Chondrocyte (in vitro differentiated cells): ENCODE measurements at regions not wholly inside any gene's neighbourhood (a gene's known extent, or its start where the extent isn't known, plus 50 kb on each side); places are given as distances from the start of the nearest gene placed in this dataset.

Source experiments
- DNase-seq: peaks from one replicate; pipeline ENCODE4 v3.0.0; 2021; ENCODE audit warnings: mixed read lengths, low spot score
- H3K27ac Mint-ChIP-seq: one replicate; pipeline ENCODE4 v1.8.0; 2021; ENCODE audit warnings: mild to moderate bottlenecking, moderate library complexity, mixed read lengths; ENCODE audit not compliant: unreplicated experiment
- H3K27me3 Mint-ChIP-seq: 2 replicates; pipeline ENCODE4 v1.8.0; 2021; ENCODE audit warnings: low read depth, mixed read lengths
- H3K36me3 Mint-ChIP-seq: 2 replicates; pipeline ENCODE4 v1.8.0; 2021; ENCODE audit warnings: low read depth, mixed read lengths
- H3K4me1 Mint-ChIP-seq: 2 replicates; pipeline ENCODE4 v1.8.0; 2021; ENCODE audit warnings: low read depth, mild to moderate bottlenecking, mixed read lengths
- H3K4me3 Mint-ChIP-seq: one replicate; pipeline ENCODE4 v1.8.0; 2021; ENCODE audit warnings: mild to moderate bottlenecking, moderate library complexity, mixed read lengths; ENCODE audit not compliant: unreplicated experiment
- H3K9me3 Mint-ChIP-seq: 2 replicates; pipeline ENCODE4 v1.8.0; 2021; ENCODE audit warnings: low read depth, mixed read lengths
- TF ChIP-seq, protein P1 (sequence below): fragments of 200-600 bp; sonication (generic); IDR thresholded peaks from 2 replicates; pipeline ENCODE4 v1.5.0; 2021; ENCODE audit warnings: antibody characterized with exemption, mild to moderate bottlenecking, moderate library complexity

DNA sequence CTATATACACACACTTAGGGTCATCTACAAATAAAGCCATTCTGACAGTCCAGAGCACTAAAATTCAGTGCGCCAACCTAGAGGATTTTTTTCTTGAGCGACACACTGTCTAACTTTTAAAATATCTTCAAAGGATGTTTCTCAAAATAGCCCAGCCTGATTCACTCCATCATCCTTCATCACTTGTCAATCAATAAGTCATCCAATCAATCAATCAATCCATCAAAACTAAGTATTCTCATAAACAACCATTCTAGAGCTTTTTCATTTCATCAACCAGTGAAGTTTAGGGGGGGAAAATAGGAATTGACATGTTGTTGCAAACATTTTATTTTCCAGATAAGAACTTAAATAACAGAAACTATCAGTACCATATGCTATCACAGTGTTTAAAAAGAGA lies 183.2 kb downstream of the HDGFL1 start:
- Mint-ChIP-seq H3K4me3 (no peak overlapping the region), H3K36me3 (no peaks in the 10 kb centered on the region), H3K4me1 (peaks cover 5% of the 10 kb centered on the region), H3K27ac (no peak overlapping the region), H3K9me3 (peaks cover 3% of the 10 kb centered on the region), H3K27me3 (no peaks in the 10 kb centered on the region)
- DNase-seq: no peak
- TF ChIP-seq, protein P1, sequence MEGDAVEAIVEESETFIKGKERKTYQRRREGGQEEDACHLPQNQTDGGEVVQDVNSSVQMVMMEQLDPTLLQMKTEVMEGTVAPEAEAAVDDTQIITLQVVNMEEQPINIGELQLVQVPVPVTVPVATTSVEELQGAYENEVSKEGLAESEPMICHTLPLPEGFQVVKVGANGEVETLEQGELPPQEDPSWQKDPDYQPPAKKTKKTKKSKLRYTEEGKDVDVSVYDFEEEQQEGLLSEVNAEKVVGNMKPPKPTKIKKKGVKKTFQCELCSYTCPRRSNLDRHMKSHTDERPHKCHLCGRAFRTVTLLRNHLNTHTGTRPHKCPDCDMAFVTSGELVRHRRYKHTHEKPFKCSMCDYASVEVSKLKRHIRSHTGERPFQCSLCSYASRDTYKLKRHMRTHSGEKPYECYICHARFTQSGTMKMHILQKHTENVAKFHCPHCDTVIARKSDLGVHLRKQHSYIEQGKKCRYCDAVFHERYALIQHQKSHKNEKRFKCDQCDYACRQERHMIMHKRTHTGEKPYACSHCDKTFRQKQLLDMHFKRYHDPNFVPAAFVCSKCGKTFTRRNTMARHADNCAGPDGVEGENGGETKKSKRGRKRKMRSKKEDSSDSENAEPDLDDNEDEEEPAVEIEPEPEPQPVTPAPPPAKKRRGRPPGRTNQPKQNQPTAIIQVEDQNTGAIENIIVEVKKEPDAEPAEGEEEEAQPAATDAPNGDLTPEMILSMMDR: no peak

- no peaks in the 10 kb centered on the region for H3K36me3 Mint-ChIP-seq
- TF ChIP-seq, protein P1: no peak
- H3K27ac Mint-ChIP-seq: no peak overlapping the region
- peaks cover under 1% of the 10 kb centered on the region for H3K9me3 Mint-ChIP-seq
- no peaks in the 10 kb centered on the region for H3K27me3 Mint-ChIP-seq
- H3K4me3 Mint-ChIP-seq: no peak overlapping the region
- peaks cover 5% of the 10 kb centered on the region for H3K4me1 Mint-ChIP-seq
- DNase-seq: no peak
Observed at GRCh38 chr6:22754061-22754460, 184.7 kb downstream of the HDGFL1 start.

DNA sequence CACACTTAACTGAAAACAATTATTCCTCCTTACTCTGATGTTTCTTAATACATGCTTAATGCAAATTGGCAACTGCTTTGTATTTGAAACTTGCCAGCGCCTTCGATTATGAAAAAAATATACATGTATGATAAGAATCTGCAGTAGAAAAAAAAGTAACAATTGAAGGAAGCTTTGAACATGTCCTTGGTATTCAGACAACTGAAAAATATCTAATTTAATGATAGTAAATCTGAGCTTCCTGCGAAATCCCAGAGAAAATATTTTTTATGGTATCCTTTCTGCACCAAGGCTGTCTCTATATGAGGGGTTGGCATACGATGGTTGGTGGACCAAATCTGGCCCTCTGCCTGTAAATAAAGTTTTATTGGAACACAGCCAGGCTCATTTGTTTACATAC lies 186.2 kb downstream of the HDGFL1 start:
- TF ChIP-seq, protein P1: no peak
- Mint-ChIP-seq H3K9me3 (no peaks in the 10 kb centered on the region), H3K36me3 (no peaks in the 10 kb centered on the region), H3K27me3 (no peaks in the 10 kb centered on the region), H3K4me1 (peaks cover 5% of the 10 kb centered on the region), H3K27ac (no peak overlapping the region), H3K4me3 (no peak overlapping the region)
- DNase-seq: no peak

- Mint-ChIP-seq H3K36me3 (no peaks in the 10 kb centered on the region), H3K9me3 (peaks cover 2% of the 10 kb centered on the region), H3K27ac (no peak overlapping the region), H3K4me1 (peaks cover 5% of the 10 kb centered on the region), H3K4me3 (no peak overlapping the region), H3K27me3 (no peaks in the 10 kb centered on the region)
- DNase-seq: no peak
- TF ChIP-seq, protein P1: no peak
Observed at GRCh38 chr6:22756365-22756764, 187.0 kb downstream of the HDGFL1 start.

DNA sequence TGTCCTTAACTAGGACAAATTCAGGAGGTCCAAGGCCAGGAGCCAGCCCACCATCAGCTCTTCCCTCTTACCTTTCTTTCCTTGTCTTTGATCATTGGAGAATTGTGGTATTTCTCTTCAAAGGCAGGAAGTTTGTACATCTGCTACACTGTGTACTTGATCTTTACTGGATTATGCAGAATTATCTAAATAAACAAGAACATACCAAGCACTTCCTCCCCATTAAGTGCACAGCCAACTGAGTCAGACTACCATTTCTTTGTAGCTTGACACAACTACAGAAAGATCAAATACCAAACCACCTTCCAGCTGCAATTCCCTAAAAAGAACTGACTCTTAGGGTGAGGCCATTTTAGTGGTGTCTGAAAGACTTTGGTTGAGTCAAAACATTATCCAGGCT lies 195.1 kb downstream of the HDGFL1 start:
- H3K9me3 Mint-ChIP-seq: peaks cover 5% of the 10 kb centered on the region
- no peaks in the 10 kb centered on the region for H3K36me3 Mint-ChIP-seq
- no peaks in the 10 kb centered on the region for H3K27me3 Mint-ChIP-seq
- H3K4me1 Mint-ChIP-seq: peaks cover 31% of the 10 kb centered on the region
- no peak overlapping the region for H3K4me3 Mint-ChIP-seq
- TF ChIP-seq, protein P1: no peak
- no peak for DNase-seq
- H3K27ac Mint-ChIP-seq: no peak overlapping the region
